Right atrium auricular region (tissue), 2 donors: ENCODE measurements at regions not wholly inside any gene's neighbourhood (a gene's known extent, or its start where the extent isn't known, plus 50 kb on each side); places are given as distances from the start of the nearest gene placed in this dataset.

Experiments
- DNase-seq: peaks from one replicate; pipeline ENCODE4 v3.0.0-alpha.2; 2019; ENCODE audit warnings: low spot score
- H3K27ac ChIP-seq, 2 donors: fragments of 200-600 bp; sonication (generic); 1 replicate in 1 of 2; 2 replicates in 1 of 2; pipeline ENCODE4 v1.5.1; 2016 to 2019
- H3K27me3 ChIP-seq, 2 donors: fragments of 200-600 bp; sonication (generic); one replicate each; pipeline versions ENCODE4 v1.5.1 to v1.6.0; 2017 to 2019
- H3K36me3 ChIP-seq: fragments of 200-600 bp; sonication (generic); one replicate; pipeline ENCODE4 v1.5.1; 2016
- H3K4me1 ChIP-seq, 2 donors: fragments of 200-600 bp; sonication (generic); one replicate each; pipeline versions ENCODE4 v1.5.1 to v1.6.0; 2017 to 2019
- H3K4me3 ChIP-seq, 2 donors: fragments of 200-600 bp; sonication (generic); 1 replicate in 1 of 2; 2 replicates in 1 of 2; pipeline ENCODE4 v1.5.1; 2017 to 2019; ENCODE audit warnings: mild to moderate bottlenecking in 1 of 2, moderate library complexity in 1 of 2
- H3K9me3 ChIP-seq, 2 donors: fragments of 200-600 bp; sonication (generic); one replicate each; pipeline ENCODE4 v1.5.1; 2019
- TF ChIP-seq, protein P1 (sequence below), 2 donors: fragments of 200-600 bp; sonication (generic); IDR thresholded peaks; one replicate each; pipeline ENCODE4 v1.5.1; 2019; ENCODE audit warnings: antibody characterized with exemption in 2 of 2

- DNase-seq = no peak
- H3K36me3 ChIP-seq = no peaks in the 10 kb centered on the region
- H3K9me3 ChIP-seq = no peaks in the 10 kb centered on the region
- TF ChIP-seq, protein P1, sequence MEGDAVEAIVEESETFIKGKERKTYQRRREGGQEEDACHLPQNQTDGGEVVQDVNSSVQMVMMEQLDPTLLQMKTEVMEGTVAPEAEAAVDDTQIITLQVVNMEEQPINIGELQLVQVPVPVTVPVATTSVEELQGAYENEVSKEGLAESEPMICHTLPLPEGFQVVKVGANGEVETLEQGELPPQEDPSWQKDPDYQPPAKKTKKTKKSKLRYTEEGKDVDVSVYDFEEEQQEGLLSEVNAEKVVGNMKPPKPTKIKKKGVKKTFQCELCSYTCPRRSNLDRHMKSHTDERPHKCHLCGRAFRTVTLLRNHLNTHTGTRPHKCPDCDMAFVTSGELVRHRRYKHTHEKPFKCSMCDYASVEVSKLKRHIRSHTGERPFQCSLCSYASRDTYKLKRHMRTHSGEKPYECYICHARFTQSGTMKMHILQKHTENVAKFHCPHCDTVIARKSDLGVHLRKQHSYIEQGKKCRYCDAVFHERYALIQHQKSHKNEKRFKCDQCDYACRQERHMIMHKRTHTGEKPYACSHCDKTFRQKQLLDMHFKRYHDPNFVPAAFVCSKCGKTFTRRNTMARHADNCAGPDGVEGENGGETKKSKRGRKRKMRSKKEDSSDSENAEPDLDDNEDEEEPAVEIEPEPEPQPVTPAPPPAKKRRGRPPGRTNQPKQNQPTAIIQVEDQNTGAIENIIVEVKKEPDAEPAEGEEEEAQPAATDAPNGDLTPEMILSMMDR (IDR thresholded peaks at IDR 0.05) = no peak
- no peak overlapping the region for H3K27ac ChIP-seq
- H3K27me3 ChIP-seq = no peaks in the 10 kb centered on the region
- H3K4me3 ChIP-seq = no peak overlapping the region
- H3K4me1 ChIP-seq = peaks cover 0 to 3% of the 10 kb centered on the region in 2 donors
Observed at GRCh38 chr13:99662678-99663077, 161.4 kb downstream of the TM9SF2 start.

- TF ChIP-seq, protein P1 (IDR thresholded peaks at IDR 0.05) = no peak
- no peak for DNase-seq
- H3K4me1 ChIP-seq = peaks cover 0 to 6% of the 10 kb centered on the region in 2 donors
- no peak overlapping the region for H3K27ac ChIP-seq
- H3K27me3 ChIP-seq = no peaks in the 10 kb centered on the region
- no peaks in the 10 kb centered on the region for H3K9me3 ChIP-seq
- H3K4me3 ChIP-seq = no peak overlapping the region
- no peaks in the 10 kb centered on the region for H3K36me3 ChIP-seq
Observed at GRCh38 chr13:99661791-99662190, 160.5 kb downstream of the TM9SF2 start.

DNA sequence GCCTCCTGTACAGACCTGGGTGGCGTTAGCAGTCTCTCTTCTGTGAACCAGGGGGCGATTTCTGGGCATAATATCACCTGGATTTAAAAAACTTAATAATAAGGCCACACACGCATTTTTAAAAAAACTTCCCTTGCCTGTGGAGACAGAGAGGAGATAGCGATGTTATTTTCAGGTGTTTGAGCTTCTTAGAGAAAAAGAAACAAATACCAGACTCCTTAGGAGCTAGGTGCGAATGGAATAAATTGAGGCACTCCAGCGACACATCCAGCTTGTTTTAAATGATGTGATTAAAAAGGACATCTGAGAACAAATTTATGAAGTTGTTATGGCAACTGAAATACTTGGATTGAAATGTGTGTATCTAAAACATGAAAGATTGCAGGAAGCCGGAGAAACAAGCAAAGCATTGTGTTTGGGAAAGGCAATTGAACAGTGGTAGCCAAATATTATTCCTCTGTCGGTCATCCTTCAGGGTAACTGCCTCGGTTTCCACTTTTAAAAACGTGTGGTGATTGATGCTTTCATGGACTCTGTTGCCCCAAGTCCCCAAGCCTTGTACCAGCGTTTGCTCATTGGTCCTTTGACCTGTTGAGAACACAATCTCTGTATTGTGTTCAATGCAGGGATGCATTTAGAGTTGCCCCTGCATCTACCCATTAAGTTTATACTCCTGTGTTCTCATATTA lies 158.7 kb downstream of the TM9SF2 start:
- Histone ChIP-seq H3K36me3 (no peaks in the 10 kb centered on the region), H3K27ac (no peak overlapping the region), H3K4me1 (peaks cover 0 to 10% of the 10 kb centered on the region in 2 donors), H3K4me3 (no peak overlapping the region), H3K9me3 (no peaks in the 10 kb centered on the region), H3K27me3 (no peaks in the 10 kb centered on the region)
- no peak for DNase-seq
- TF ChIP-seq, protein P1 (IDR thresholded peaks at IDR 0.05) = no peak

GRCh38 chr13:99659226-99659625 lies 158.0 kb downstream of the TM9SF2 start:
- TF ChIP-seq, protein P1 (IDR thresholded peaks at IDR 0.05) = no peak
- Histone ChIP-seq H3K36me3 (no peaks in the 10 kb centered on the region), H3K4me3 (no peak overlapping the region), H3K27ac (no peak overlapping the region), H3K4me1 (peaks cover 0 to 10% of the 10 kb centered on the region in 2 donors), H3K9me3 (no peaks in the 10 kb centered on the region), H3K27me3 (no peaks in the 10 kb centered on the region)
- no peak for DNase-seq

DNA sequence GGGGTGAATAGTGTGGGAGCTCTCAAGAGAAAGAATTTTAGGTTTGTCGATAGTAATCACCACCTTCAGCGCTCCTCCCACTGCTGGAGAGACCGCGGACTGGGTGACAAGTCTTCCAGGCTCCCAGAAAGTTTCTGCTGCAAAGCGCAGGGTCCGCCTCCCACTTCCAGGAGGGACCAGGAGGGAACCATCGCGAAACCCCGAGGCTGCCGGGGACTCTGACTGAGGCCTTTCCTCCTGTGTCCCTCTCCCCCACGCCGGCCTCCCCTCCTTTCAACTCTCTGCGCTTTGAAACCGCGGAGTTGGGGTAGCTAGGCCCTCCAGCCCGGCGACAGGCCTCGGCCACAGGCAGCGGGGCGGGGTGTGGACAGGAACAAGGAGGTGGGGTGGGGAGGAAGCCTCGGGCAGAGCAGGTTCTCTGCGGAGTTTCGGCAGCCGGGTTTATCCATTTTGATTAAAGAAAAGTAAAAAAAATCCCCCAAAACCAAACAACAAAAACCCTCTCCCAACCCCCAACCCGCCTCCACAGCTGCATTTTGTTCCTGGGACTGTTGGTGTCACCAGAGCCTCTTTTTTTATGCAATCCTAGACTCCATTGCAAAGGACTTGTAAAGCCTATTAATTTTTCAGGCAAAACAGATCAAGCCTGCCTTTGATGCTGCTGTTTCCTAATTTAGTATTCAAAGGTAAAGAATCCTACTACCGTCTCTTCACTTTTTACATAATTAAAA lies 157.2 kb downstream of the TM9SF2 start:
- peak overlapping the region; percentile 76 to 81 for H3K27ac ChIP-seq
- H3K9me3 ChIP-seq = no peaks in the 10 kb centered on the region
- peaks cover 0 to 10% of the 10 kb centered on the region in 2 donors for H3K4me1 ChIP-seq
- no peaks in the 10 kb centered on the region for H3K27me3 ChIP-seq
- peak overlapping the region; percentile 44 to 63 for H3K4me3 ChIP-seq
- H3K36me3 ChIP-seq = no peaks in the 10 kb centered on the region
- peak; percentile 71 for DNase-seq
- TF ChIP-seq, protein P1 (IDR thresholded peaks at IDR 0.05) = peak; percentile 37 to 66
